Inflammatory macrophage treated with lipopolysaccharide for 4 hours (primary cell): ENCODE measurements at regions not wholly inside any gene's neighbourhood (a gene's known extent, or its start where the extent isn't known, plus 50 kb on each side); places are given as distances from the start of the nearest gene placed in this dataset.
A peak's percentile ranks its signal among the peaks of the same experiment; 100 is the strongest.

ENCODE experiments used
- DNase-seq: peaks from one replicate; pipeline ENCODE4 v3.0.0-alpha.2; 2020

GRCh38 chr10:78188446-78188845, 154.8 kb downstream of the RPS24 start:
- DNase-seq: no peak

GRCh38 chr10:78190051-78190825, 156.6 kb downstream of the RPS24 start:
- DNase-seq: no peak

GRCh38 chr10:78191301-78191700, 157.6 kb downstream of the RPS24 start:
- DNase-seq: no peak

GRCh38 chr10:78193189-78193588, 159.5 kb downstream of the RPS24 start:
- DNase-seq: no peak

- DNase-seq: no peak
Observed at GRCh38 chr10:78194050-78194449, 160.4 kb downstream of the RPS24 start.

GRCh38 chr10:78194539-78195402, 161.1 kb downstream of the RPS24 start:
- no peak for DNase-seq

- no peak for DNase-seq
Observed at GRCh38 chr10:78196396-78196795, 162.7 kb downstream of the RPS24 start.

- peak; percentile 31 for DNase-seq
Observed at GRCh38 chr10:78196964-78197363, 163.3 kb downstream of the RPS24 start.

- DNase-seq: no peak
Observed at GRCh38 chr10:78197628-78198272, 164.1 kb downstream of the RPS24 start.

GRCh38 chr10:78199005-78199725, 165.5 kb downstream of the RPS24 start:
- no peak for DNase-seq

GRCh38 chr10:78199759-78200158, 166.1 kb downstream of the RPS24 start:
- no peak for DNase-seq

- DNase-seq: no peak
Observed at GRCh38 chr10:78200686-78201085, 167.0 kb downstream of the RPS24 start.

- DNase-seq: no peak
Observed at GRCh38 chr10:78202386-78202785, 168.7 kb downstream of the RPS24 start.

- peak; percentile 54 for DNase-seq
Observed at GRCh38 chr10:78203915-78204818, 170.5 kb downstream of the RPS24 start.

- no peak for DNase-seq
Observed at GRCh38 chr10:78205457-78206016, 171.9 kb downstream of the RPS24 start.

- DNase-seq: peak; percentile 19
Observed at GRCh38 chr10:78207216-78207615, 173.6 kb downstream of the RPS24 start.

GRCh38 chr10:78207776-78208175, 174.1 kb downstream of the RPS24 start:
- no peak for DNase-seq

- no peak for DNase-seq
Observed at GRCh38 chr10:78209970-78210369, 176.3 kb downstream of the RPS24 start.

GRCh38 chr10:78210548-78210947, 176.9 kb downstream of the RPS24 start:
- no peak for DNase-seq

GRCh38 chr10:78210976-78211375, 177.3 kb downstream of the RPS24 start:
- no peak for DNase-seq

- no peak for DNase-seq
Observed at GRCh38 chr10:78211561-78212051, 177.9 kb downstream of the RPS24 start.
